ENCODE measurements at regions not wholly inside any gene's neighbourhood (a gene's known extent, or its start where the extent isn't known, plus 50 kb on each side); places are given as distances from the start of the nearest gene placed in this dataset.

- TF ChIP-seq CTCF (IDR thresholded peaks at IDR 0.05; ENCODE audit: insufficient read depth, low read depth, low read length): no peak
- TF ChIP-seq EZH2 (IDR thresholded peaks at IDR 0.05; ENCODE audit: insufficient read depth, low read length): no peak
Measured at GRCh38 chr6:170172392-170172791, 118.5 kb downstream of the DLL1 start.

Measured in astrocyte (in vitro differentiated cells and primary cell).